ENCODE measurements at regions not wholly inside any gene's neighbourhood (a gene's known extent, or its start where the extent isn't known, plus 50 kb on each side); places are given as distances from the start of the nearest gene placed in this dataset.

DNA sequence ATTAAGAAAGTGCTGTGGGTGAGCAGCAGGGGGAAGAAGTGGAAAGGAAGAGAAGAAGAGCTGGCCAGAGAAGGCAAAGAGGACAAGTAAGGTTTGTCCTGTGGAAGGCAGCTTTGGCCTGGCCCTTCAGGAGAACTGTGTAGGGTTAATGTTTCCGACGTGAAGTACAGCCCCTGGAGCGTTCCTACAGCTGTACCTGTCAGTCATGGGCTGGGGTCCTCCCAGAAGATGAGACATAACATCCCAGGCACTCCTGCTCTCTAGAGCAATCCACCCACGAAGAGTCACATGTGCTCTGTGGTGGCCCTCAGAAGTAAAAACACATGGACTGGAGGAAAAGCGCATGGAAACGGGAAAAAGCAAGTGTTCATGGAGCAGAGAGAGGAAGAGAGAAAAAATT, 237.4 kb downstream of the CAAP1 start:
- Histone ChIP-seq H3K4me2 (ENCODE audit: low read length) (no peak overlapping the region), H3K9me3 (ENCODE audit: control insufficient read depth, insufficient read depth, low read length) (no peaks in the 10 kb centered on the region), H3F3A (ENCODE audit: control insufficient read depth, insufficient read depth) (no peaks in the 10 kb centered on the region), H3K27me3 (ENCODE audit: control insufficient read depth, low read length) (no peaks in the 10 kb centered on the region), H3K9me2 (replicated peaks; ENCODE audit: control insufficient read depth, low read length) (no peaks in the 10 kb centered on the region), H3K4me3 (ENCODE audit: low read length) (no peak overlapping the region), H3K27ac (ENCODE audit: low read depth, low read length) (no peak overlapping the region), H3K79me2 (ENCODE audit: control insufficient read depth, low read length) (no peaks in the 10 kb centered on the region), H3K36me3 (ENCODE audit: control insufficient read depth, low read length) (no peaks in the 10 kb centered on the region), H4K20me1 (ENCODE audit: control insufficient read depth, insufficient read depth, low read depth, low read length) (no peaks in the 10 kb centered on the region), H3K4me1 (ENCODE audit: control insufficient read depth, low read length) (no peaks in the 10 kb centered on the region)
- no peak for TF ChIP-seq CTCF (IDR thresholded peaks at IDR 0.05; ENCODE audit: low read depth, low read length, poor library complexity, severe bottlenecking)
- no peak for TF ChIP-seq EZH2phosphoT487 (IDR thresholded peaks at IDR 0.05; ENCODE audit: borderline replicate concordance, low read length)

DNA sequence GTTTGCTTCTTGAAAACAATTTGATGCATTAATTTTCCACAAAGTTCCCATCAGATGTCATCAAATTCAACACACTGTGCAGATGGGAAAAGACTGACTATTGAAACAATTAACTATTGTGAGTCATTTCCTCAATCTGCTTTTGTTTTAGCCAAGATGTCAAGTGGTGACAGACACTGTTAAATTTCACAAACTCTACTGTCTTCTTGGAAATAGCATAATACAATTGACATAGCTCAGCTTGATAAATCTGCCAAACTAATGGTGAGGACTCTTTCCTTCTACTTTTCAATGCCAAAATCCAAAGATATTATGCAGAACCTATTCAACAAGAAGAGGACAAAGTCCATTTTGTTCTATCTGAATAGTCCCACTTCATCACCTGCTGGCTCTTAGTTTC, 242.3 kb downstream of the CAAP1 start:
- Histone ChIP-seq H3K79me2 (ENCODE audit: control insufficient read depth, low read length) (no peaks in the 10 kb centered on the region), H3K27me3 (ENCODE audit: control insufficient read depth, low read length) (0 out of 2 replicates have a peak, but pooled peaks cover 2% of the 10 kb centered on the region), H3K36me3 (ENCODE audit: control insufficient read depth, low read length) (no peaks in the 10 kb centered on the region), H3K9me3 (ENCODE audit: control insufficient read depth, insufficient read depth, low read length) (no peaks in the 10 kb centered on the region), H3K27ac (ENCODE audit: low read depth, low read length) (no peak overlapping the region), H3K4me2 (ENCODE audit: low read length) (no peak overlapping the region), H3K9me2 (replicated peaks; ENCODE audit: control insufficient read depth, low read length) (no peaks in the 10 kb centered on the region), H3F3A (ENCODE audit: control insufficient read depth, insufficient read depth) (no peaks in the 10 kb centered on the region), H4K20me1 (ENCODE audit: control insufficient read depth, insufficient read depth, low read depth, low read length) (no peaks in the 10 kb centered on the region), H3K4me1 (ENCODE audit: control insufficient read depth, low read length) (no peaks in the 10 kb centered on the region), H3K4me3 (ENCODE audit: low read length) (no peak overlapping the region)
- TF ChIP-seq CTCF (IDR thresholded peaks at IDR 0.05; ENCODE audit: low read depth, low read length, poor library complexity, severe bottlenecking) (no peak), EZH2phosphoT487 (IDR thresholded peaks at IDR 0.05; ENCODE audit: borderline replicate concordance, low read length) (no peak)

GRCh38 chr9:26643826-26644225, 248.8 kb downstream of the CAAP1 start:
- Histone ChIP-seq H3K9me2 (replicated peaks; ENCODE audit: control insufficient read depth, low read length) (no peaks in the 10 kb centered on the region), H3K4me3 (ENCODE audit: low read length) (no peak overlapping the region), H3K27me3 (ENCODE audit: control insufficient read depth, low read length) (no peaks in the 10 kb centered on the region), H3K4me2 (ENCODE audit: low read length) (no peak overlapping the region), H3K36me3 (ENCODE audit: control insufficient read depth, low read length) (no peaks in the 10 kb centered on the region), H3K79me2 (ENCODE audit: control insufficient read depth, low read length) (no peaks in the 10 kb centered on the region), H3K4me1 (ENCODE audit: control insufficient read depth, low read length) (no peaks in the 10 kb centered on the region), H3K9me3 (ENCODE audit: control insufficient read depth, insufficient read depth, low read length) (no peaks in the 10 kb centered on the region), H3K27ac (ENCODE audit: low read depth, low read length) (no peak overlapping the region), H3F3A (ENCODE audit: control insufficient read depth, insufficient read depth) (no peaks in the 10 kb centered on the region), H4K20me1 (ENCODE audit: control insufficient read depth, insufficient read depth, low read depth, low read length) (no peaks in the 10 kb centered on the region)
- TF ChIP-seq CTCF (IDR thresholded peaks at IDR 0.05; ENCODE audit: low read depth, low read length, poor library complexity, severe bottlenecking): no peak
- no peak for TF ChIP-seq EZH2phosphoT487 (IDR thresholded peaks at IDR 0.05; ENCODE audit: borderline replicate concordance, low read length)

DNA sequence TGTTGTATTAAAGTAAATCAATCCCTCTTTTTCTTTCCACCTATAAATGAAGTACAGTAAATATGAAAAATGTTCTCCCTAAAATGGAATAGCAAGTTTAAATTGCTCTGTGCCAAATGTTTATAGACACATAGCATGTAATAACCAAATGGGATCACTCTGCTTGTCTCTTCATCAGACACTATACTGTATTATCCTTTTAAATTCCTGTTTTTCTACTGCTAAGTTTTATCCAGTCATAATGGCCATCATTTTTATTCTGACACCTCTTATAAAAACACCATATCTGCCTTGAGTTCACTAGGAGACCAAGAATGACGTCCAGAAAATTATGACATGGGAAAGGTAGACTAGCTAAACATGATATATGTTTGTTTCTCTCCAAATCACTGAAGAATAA, 252.8 kb downstream of the CAAP1 start:
- Histone ChIP-seq H3K36me3 (ENCODE audit: control insufficient read depth, low read length) (no peaks in the 10 kb centered on the region), H3K4me3 (ENCODE audit: low read length) (no peak overlapping the region), H3K79me2 (ENCODE audit: control insufficient read depth, low read length) (no peaks in the 10 kb centered on the region), H3F3A (ENCODE audit: control insufficient read depth, insufficient read depth) (no peaks in the 10 kb centered on the region), H3K9me2 (replicated peaks; ENCODE audit: control insufficient read depth, low read length) (no peaks in the 10 kb centered on the region), H4K20me1 (ENCODE audit: control insufficient read depth, insufficient read depth, low read depth, low read length) (no peaks in the 10 kb centered on the region), H3K27me3 (ENCODE audit: control insufficient read depth, low read length) (no peaks in the 10 kb centered on the region), H3K4me1 (ENCODE audit: control insufficient read depth, low read length) (no peaks in the 10 kb centered on the region), H3K9me3 (ENCODE audit: control insufficient read depth, insufficient read depth, low read length) (no peaks in the 10 kb centered on the region), H3K27ac (ENCODE audit: low read depth, low read length) (no peak overlapping the region), H3K4me2 (ENCODE audit: low read length) (no peak overlapping the region)
- TF ChIP-seq CTCF (IDR thresholded peaks at IDR 0.05; ENCODE audit: low read depth, low read length, poor library complexity, severe bottlenecking): no peak
- no peak for TF ChIP-seq EZH2phosphoT487 (IDR thresholded peaks at IDR 0.05; ENCODE audit: borderline replicate concordance, low read length)
